Neural progenitor cell (in vitro differentiated cells): ENCODE measurements at regions not wholly inside any gene's neighbourhood (a gene's known extent, or its start where the extent isn't known, plus 50 kb on each side); places are given as distances from the start of the nearest gene placed in this dataset.

ENCODE experiments used
- DNase-seq: peaks from one replicate; pipeline ENCODE4 v3.0.0-alpha.2; 2016; ENCODE audit warnings: low spot score
- H2AFZ ChIP-seq: fragments of 200-600 bp; sonication (generic); replicated peaks from 2 replicates; pipeline ENCODE4 v1.6.1; 2016; ENCODE audit warnings: antibody characterized with exemption
- H3F3A ChIP-seq: fragments of 200-600 bp; sonication (generic); 2 replicates; pipeline ENCODE4 v1.6.1; 2016; ENCODE audit warnings: antibody characterized with exemption, low read depth
- H3K27ac ChIP-seq: fragments of 200-600 bp; sonication (generic); 2 replicates; pipeline ENCODE4 v1.5.1; 2016; ENCODE audit warnings: mild to moderate bottlenecking
- H3K27me3 ChIP-seq: fragments of 200-600 bp; sonication (generic); 2 replicates; pipeline ENCODE4 v1.6.1; 2016; ENCODE audit warnings: mild to moderate bottlenecking, moderate library complexity
- H3K36me3 ChIP-seq: fragments of 200-600 bp; sonication (generic); 2 replicates; pipeline ENCODE4 v1.5.1; 2016
- H3K4me1 ChIP-seq: fragments of 200-600 bp; sonication (generic); 2 replicates; pipeline ENCODE4 v1.6.1; 2016; ENCODE audit warnings: mixed run types
- H3K4me2 ChIP-seq: fragments of 200-600 bp; sonication (generic); 2 replicates; pipeline ENCODE4 v1.6.1; 2016
- H3K4me3 ChIP-seq: fragments of 200-600 bp; sonication (generic); 2 replicates; pipeline ENCODE4 v1.5.1; 2016
- H3K79me2 ChIP-seq: fragments of 200-600 bp; sonication (generic); 2 replicates; pipeline ENCODE4 v1.6.1; 2016; ENCODE audit warnings: low read depth
- H3K9ac ChIP-seq: fragments of 200-600 bp; sonication (generic); 2 replicates; pipeline ENCODE4 v1.6.1; 2016
- H3K9me3 ChIP-seq: fragments of 200-600 bp; sonication (generic); 2 replicates; pipeline ENCODE4 v1.5.1; 2016; ENCODE audit warnings: low read depth
- H4K20me1 ChIP-seq: fragments of 200-600 bp; sonication (generic); 2 replicates; pipeline ENCODE4 v1.6.1; 2016; ENCODE audit warnings: low read depth
- H3K27ac Mint-ChIP-seq: 3 replicates; pipeline ENCODE4 v1.8.0; 2021; ENCODE audit warnings: mixed read lengths
- H3K27me3 Mint-ChIP-seq: 2 replicates; pipeline ENCODE4 v1.8.0; 2022; ENCODE audit warnings: low read depth, mild to moderate bottlenecking, inconsistent platforms, moderate library complexity, mixed read lengths; ENCODE audit not compliant: insufficient read depth
- H3K36me3 Mint-ChIP-seq: 3 replicates; pipeline ENCODE4 v1.8.0; 2021; ENCODE audit warnings: mixed read lengths
- H3K4me1 Mint-ChIP-seq: 3 replicates; pipeline ENCODE4 v1.8.0; 2021; ENCODE audit warnings: mixed read lengths
- H3K4me3 Mint-ChIP-seq: 3 replicates; pipeline ENCODE4 v1.8.0; 2021; ENCODE audit warnings: mild to moderate bottlenecking, moderate library complexity, mixed read lengths
- H3K9me3 Mint-ChIP-seq: 3 replicates; pipeline ENCODE4 v1.8.0; 2020; ENCODE audit warnings: mixed read lengths
- EZH2 ChIP-seq: fragments of 200-600 bp; sonication (generic); IDR thresholded peaks from 2 replicates; pipeline ENCODE4 v1.6.1; 2017; ENCODE audit warnings: antibody characterized with exemption, mild to moderate bottlenecking, moderate library complexity
- EZH2phosphoT487 ChIP-seq: fragments of 200-600 bp; sonication (generic); IDR thresholded peaks from 2 replicates; pipeline ENCODE4 v1.6.1; 2017; ENCODE audit warnings: antibody characterized with exemption
- TF ChIP-seq, protein P1 (sequence below): fragments of 200-600 bp; sonication (generic); IDR thresholded peaks from 2 replicates; pipeline ENCODE4 v1.5.1; 2017; ENCODE audit warnings: antibody characterized with exemption, mild to moderate bottlenecking

DNA sequence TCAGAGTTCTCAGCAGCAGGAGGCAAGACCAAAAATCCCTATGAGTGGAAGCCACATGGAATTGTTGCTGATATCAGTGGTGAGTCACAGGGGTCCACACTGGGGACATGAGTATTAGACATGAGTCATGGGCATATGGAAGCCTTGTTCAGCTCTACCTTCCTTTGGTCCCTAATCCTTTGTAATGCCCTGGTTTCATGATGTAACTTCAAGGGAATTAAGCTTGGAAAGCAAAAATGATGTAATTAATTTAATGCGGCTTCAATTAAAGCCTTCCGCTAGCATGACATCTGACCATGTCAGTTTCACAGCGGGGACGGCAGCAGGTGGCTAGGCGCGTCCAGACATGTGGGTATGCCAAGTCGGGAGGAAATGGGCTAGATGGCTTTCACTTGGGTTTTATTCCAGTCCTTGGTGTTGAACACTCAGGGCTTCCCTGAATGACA, 176.1 kb upstream of the RGMA start:
- Histone ChIP-seq H3F3A (peaks cover 13% of the 10 kb centered on the region), H3K4me2 (no peak overlapping the region), H3K27me3 (no peaks in the 10 kb centered on the region), H3K27ac (no peak overlapping the region), H2AFZ (no peak overlapping the region), H3K36me3 (no peaks in the 10 kb centered on the region), H3K4me3 (no peak overlapping the region), H3K9me3 (no peaks in the 10 kb centered on the region), H3K4me1 (peaks cover 10% of the 10 kb centered on the region), H4K20me1 (no peaks in the 10 kb centered on the region), H3K9ac (no peak overlapping the region), H3K79me2 (no peaks in the 10 kb centered on the region)
- DNase-seq: no peak
- H3K27ac Mint-ChIP-seq: peak overlapping the region; percentile 33
- H3K4me3 Mint-ChIP-seq: no peak overlapping the region
- TF ChIP-seq EZH2phosphoT487 (no peak), EZH2 (no peak)
- TF ChIP-seq, protein P1, sequence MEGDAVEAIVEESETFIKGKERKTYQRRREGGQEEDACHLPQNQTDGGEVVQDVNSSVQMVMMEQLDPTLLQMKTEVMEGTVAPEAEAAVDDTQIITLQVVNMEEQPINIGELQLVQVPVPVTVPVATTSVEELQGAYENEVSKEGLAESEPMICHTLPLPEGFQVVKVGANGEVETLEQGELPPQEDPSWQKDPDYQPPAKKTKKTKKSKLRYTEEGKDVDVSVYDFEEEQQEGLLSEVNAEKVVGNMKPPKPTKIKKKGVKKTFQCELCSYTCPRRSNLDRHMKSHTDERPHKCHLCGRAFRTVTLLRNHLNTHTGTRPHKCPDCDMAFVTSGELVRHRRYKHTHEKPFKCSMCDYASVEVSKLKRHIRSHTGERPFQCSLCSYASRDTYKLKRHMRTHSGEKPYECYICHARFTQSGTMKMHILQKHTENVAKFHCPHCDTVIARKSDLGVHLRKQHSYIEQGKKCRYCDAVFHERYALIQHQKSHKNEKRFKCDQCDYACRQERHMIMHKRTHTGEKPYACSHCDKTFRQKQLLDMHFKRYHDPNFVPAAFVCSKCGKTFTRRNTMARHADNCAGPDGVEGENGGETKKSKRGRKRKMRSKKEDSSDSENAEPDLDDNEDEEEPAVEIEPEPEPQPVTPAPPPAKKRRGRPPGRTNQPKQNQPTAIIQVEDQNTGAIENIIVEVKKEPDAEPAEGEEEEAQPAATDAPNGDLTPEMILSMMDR: no peak
- H3K36me3 Mint-ChIP-seq: peaks cover 14% of the 10 kb centered on the region
- peaks cover 46% of the 10 kb centered on the region for H3K9me3 Mint-ChIP-seq
- H3K27me3 Mint-ChIP-seq: peaks cover 11% of the 10 kb centered on the region
- H3K4me1 Mint-ChIP-seq: peaks cover 8% of the 10 kb centered on the region

DNA sequence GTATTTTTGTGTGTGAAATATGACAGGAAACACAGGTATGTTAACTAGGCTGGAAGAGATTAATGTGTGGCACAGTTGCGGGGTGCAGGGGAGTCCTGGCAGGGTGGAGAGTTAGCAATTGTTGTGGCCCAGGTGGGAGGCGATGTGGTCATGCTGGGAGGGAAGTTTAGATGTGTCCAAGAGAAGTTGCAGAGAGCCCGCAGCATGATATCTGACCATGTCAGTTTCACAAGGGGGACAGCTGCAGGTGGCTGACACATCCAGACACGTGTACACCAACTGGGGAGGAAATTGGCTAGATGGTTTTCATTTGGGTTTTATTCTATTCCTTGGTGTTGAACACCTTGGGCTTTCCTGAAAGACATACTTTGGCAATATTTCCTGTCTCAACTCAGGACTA, 172.8 kb upstream of the RGMA start:
- Histone ChIP-seq H3K27ac (no peak overlapping the region), H3K4me3 (no peak overlapping the region), H3K27me3 (no peaks in the 10 kb centered on the region), H4K20me1 (no peaks in the 10 kb centered on the region), H3K36me3 (no peaks in the 10 kb centered on the region), H3K79me2 (no peaks in the 10 kb centered on the region), H3F3A (peaks cover 17% of the 10 kb centered on the region), H3K9me3 (no peaks in the 10 kb centered on the region), H2AFZ (no peak overlapping the region), H3K4me2 (no peak overlapping the region), H3K4me1 (peaks cover 10% of the 10 kb centered on the region), H3K9ac (no peak overlapping the region)
- Mint-ChIP-seq H3K4me1 (no peaks in the 10 kb centered on the region), H3K9me3 (peaks cover 21% of the 10 kb centered on the region), H3K27me3 (peaks cover 6% of the 10 kb centered on the region), H3K36me3 (peaks cover 7% of the 10 kb centered on the region), H3K4me3 (no peak overlapping the region), H3K27ac (no peak overlapping the region)
- no peak for DNase-seq
- no peak for TF ChIP-seq EZH2
- TF ChIP-seq, protein P1: no peak
- no peak for TF ChIP-seq EZH2phosphoT487

GRCh38 chr15:93257920-93258319, 168.9 kb upstream of the RGMA start:
- no peak overlapping the region for H3K27ac ChIP-seq
- no peak for DNase-seq
- Mint-ChIP-seq H3K36me3 (no peaks in the 10 kb centered on the region), H3K9me3 (peaks cover 12% of the 10 kb centered on the region), H3K27ac (no peak overlapping the region), H3K4me3 (no peak overlapping the region), H3K4me1 (peaks cover 2% of the 10 kb centered on the region), H3K27me3 (peaks cover 3% of the 10 kb centered on the region)
- H3K4me3 ChIP-seq: no peak overlapping the region
- no peak overlapping the region for H2AFZ ChIP-seq
- no peak for TF ChIP-seq EZH2phosphoT487
- TF ChIP-seq, protein P1: no peak
- TF ChIP-seq EZH2: no peak
- peaks cover 24% of the 10 kb centered on the region for H3F3A ChIP-seq
- H3K27me3 ChIP-seq: no peaks in the 10 kb centered on the region
- H3K4me2 ChIP-seq: no peak overlapping the region
- no peaks in the 10 kb centered on the region for H3K79me2 ChIP-seq
- no peaks in the 10 kb centered on the region for H3K9me3 ChIP-seq
- peaks cover 13% of the 10 kb centered on the region for H3K4me1 ChIP-seq
- H4K20me1 ChIP-seq: no peaks in the 10 kb centered on the region
- H3K36me3 ChIP-seq: no peaks in the 10 kb centered on the region
- no peak overlapping the region for H3K9ac ChIP-seq
